Spinal cord (tissue), 9 donors: ENCODE measurements at regions not wholly inside any gene's neighbourhood (a gene's known extent, or its start where the extent isn't known, plus 50 kb on each side); places are given as distances from the start of the nearest gene placed in this dataset.
"Not testable (repeated sequence)": the region's sequence is repeated elsewhere in the genome, so short reads cannot be mapped to it uniquely, and the experiment has no call there.

ENCODE experiments used
- DNase-seq, 6 donors: peaks; one replicate each; pipeline versions ENCODE4 v3.0.0 to v3.0.0-alpha.2; 2013 to 2015; ENCODE audit warnings: low spot score in 6 of 6, low read depth in 4 of 6
- H3K27ac ChIP-seq: one replicate; pipeline ENCODE4 v1.5.1; 2013; ENCODE audit warnings: low read depth, low read length, control low read depth
- H3K27me3 ChIP-seq: one replicate; pipeline ENCODE4 v1.6.1; 2013; ENCODE audit warnings: low read length; ENCODE audit not compliant: control insufficient read depth, insufficient read depth
- H3K36me3 ChIP-seq: one replicate; pipeline ENCODE4 v1.6.1; 2013; ENCODE audit warnings: low read length; ENCODE audit not compliant: control insufficient read depth, insufficient read depth
- H3K4me1 ChIP-seq: one replicate; pipeline ENCODE4 v1.6.1; 2013; ENCODE audit warnings: low read length; ENCODE audit not compliant: control insufficient read depth, insufficient read depth
- H3K4me3 ChIP-seq: one replicate; pipeline ENCODE4 v1.5.1; 2013; ENCODE audit warnings: low read depth, low read length, control low read depth
- H3K9me3 ChIP-seq: one replicate; pipeline ENCODE4 v1.6.1; 2013; ENCODE audit warnings: low read length; ENCODE audit not compliant: control insufficient read depth, insufficient read depth
- WGBS: methylation state at CpG from one replicate; pipeline ENCODE4 v1.1.5; 2013; ENCODE audit warnings: missing lambda C conversion rate; ENCODE audit not compliant: insufficient coverage; 5-methylcytosine and 5-hydroxymethylcytosine counted together
- donor health status: healthy.

DNA sequence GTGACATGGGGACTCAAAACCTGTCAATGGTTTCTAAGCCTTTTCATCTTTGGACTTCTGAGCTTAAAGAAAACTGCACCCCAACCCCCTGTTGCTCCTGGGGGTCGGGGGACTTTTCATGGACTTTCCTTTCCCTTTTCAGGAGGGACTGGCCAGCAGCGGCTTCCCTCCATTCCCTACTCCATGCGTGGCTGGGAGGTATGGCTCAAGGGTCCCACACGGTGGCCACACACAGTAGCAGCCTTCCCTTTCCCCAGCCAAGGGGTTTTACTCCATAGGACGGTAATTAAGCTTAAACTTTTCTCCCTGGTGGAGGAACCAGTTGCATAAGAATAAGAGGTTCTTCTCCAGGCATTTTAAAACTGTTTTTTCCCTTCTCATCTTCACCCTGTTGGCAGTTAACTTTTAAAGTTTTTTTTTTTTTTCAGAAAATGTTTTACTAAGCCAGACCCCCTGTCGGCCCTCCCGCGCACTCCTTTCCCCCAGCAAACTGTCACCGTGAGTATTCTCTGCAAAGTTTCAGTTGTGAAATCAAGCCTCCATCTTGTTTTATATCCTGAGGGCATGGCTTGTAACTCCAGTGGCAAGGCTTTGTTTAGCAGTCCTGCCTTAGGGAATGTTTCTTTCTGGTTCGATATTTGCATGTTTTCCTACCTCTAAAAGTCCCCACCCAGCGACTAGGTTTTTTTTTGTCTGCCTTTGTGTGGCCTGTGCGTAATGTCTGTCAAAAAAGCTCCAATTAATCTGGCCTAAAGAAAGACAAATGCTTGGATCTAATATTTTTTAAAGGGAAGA lies 325.7 kb downstream of the TLL1 start:
- Histone ChIP-seq H3K4me1 (no peaks in the 10 kb centered on the region), H3K9me3 (no peaks in the 10 kb centered on the region), H3K27me3 (no peaks in the 10 kb centered on the region), H3K36me3 (no peaks in the 10 kb centered on the region), H3K27ac (no peak overlapping the region), H3K4me3 (no peak overlapping the region)
- 82% methylated on average over 6 of the region's 12 CpGs for WGBS
- no peak for DNase-seq

DNA sequence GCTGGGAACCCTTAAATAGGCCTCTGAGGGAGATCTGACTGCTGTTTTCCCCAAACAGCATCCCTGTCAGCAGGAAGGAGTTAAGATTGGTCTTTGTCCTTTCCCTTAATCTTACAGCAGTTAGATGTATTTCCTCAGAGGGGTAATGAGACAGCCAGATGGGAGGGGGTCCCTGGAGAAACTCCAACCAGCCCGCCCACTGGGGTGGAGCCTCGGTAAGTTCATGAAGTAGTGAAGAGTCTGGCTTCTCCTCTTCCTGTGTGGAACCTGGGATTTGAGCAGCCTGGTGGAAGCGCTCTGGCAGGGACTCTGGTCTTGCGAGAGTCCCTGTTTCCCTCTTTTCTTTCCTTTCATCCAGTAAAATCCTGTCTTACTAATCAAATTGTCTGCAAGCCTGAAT lies 330.0 kb downstream of the TLL1 start:
- Histone ChIP-seq H3K36me3 (no peaks in the 10 kb centered on the region), H3K4me3 (no peak overlapping the region), H3K27ac (no peak overlapping the region), H3K9me3 (no peaks in the 10 kb centered on the region), H3K4me1 (no peaks in the 10 kb centered on the region), H3K27me3 (no peaks in the 10 kb centered on the region)
- 86% methylated on average over 4 of the region's 4 CpGs for WGBS
- no peak for DNase-seq

DNA sequence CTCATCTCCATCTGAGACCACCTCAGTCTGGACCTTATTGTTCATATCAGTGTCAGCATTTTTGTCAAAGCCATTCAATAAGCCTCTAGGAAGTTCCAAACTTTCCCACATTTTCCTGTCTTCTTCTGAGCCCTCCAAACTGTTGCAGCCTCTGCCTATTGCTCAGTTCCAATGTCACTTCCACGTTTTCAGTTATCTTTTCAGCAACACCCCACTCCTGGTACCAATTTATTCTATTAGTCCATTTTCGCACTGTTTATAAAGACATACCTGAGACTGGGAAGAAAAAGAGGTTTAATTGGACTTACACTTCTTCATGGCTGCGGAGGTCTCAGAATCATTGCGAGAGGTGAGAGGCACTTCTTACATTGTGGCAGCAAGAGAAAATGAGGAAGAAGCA lies 339.3 kb downstream of the TLL1 start:
- WGBS = no CpG with 5 or more reads among the region's 4 CpGs
- DNase-seq, H3K36me3 ChIP-seq: not testable (repeated sequence)

DNA sequence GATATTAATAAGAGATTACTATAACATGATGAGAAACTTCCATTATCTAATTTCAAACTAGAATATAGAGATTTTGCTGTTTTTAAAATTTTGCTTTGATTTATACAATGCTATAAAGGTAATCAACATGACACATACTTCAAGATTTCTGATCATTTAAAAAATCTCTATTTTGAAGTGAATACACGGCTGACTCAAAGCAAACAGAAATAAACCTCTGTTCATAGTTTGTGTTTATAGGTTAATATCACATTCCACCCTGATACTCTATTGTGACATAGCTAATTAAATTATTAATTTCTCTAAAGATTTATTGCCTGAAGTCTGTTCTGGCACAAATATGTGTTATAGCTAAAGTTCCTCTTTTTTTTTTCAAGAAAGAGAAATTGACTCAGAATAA lies 349.2 kb downstream of the TLL1 start:
- H3K27ac ChIP-seq = no peak overlapping the region
- H3K36me3 ChIP-seq = no peaks in the 10 kb centered on the region
- H3K9me3 ChIP-seq = no peaks in the 10 kb centered on the region
- no peak overlapping the region for H3K4me3 ChIP-seq
- no CpG with 5 or more reads among the region's 1 CpG for WGBS
- no peaks in the 10 kb centered on the region for H3K4me1 ChIP-seq
- H3K27me3 ChIP-seq = no peaks in the 10 kb centered on the region
- DNase-seq = no peak

More for the DNA sequence above, 339.3 kb downstream of the TLL1 start:
- H3K9me3 ChIP-seq = peaks cover 10% of the 10 kb centered on the region
- not testable (repeated sequence) for H3K4me1 ChIP-seq, H3K27ac ChIP-seq, H3K4me3 ChIP-seq, H3K27me3 ChIP-seq

DNA sequence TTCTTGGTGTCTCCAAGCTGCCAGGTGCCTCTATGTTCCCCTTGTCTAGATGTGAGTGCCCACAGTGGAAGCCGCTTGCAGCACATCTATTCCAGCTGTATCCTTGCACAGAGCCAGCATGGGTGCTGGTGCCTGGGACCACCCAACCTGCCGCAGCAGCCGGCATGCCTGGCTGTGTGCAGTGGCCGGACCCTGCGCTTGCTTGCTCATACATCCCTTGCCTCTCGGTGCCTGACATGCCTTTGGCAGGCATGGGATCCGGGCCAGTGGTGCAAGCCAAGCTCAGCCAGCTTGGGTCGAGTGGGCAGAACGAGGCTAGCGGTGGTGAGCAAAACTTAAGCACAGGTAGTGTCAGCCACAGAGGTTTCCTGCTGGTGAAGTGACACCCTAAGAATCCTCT lies 355.1 kb downstream of the TLL1 start:
- no peaks in the 10 kb centered on the region for H3K27me3 ChIP-seq
- H3K9me3 ChIP-seq = no peaks in the 10 kb centered on the region
- no peaks in the 10 kb centered on the region for H3K36me3 ChIP-seq
- H3K27ac ChIP-seq = no peak overlapping the region
- WGBS = 99% methylated on average over 9 of the region's 10 CpGs
- H3K4me1 ChIP-seq = no peaks in the 10 kb centered on the region
- H3K4me3 ChIP-seq = no peak overlapping the region
- DNase-seq = no peak

- H3K36me3 ChIP-seq = no peaks in the 10 kb centered on the region
- H3K4me1 ChIP-seq = no peaks in the 10 kb centered on the region
- no peak for DNase-seq
- no peak overlapping the region for H3K27ac ChIP-seq
- no peak overlapping the region for H3K4me3 ChIP-seq
- 83% methylated on average over 1 of the region's 1 CpG for WGBS
- no peaks in the 10 kb centered on the region for H3K27me3 ChIP-seq
- no peaks in the 10 kb centered on the region for H3K9me3 ChIP-seq
Observed at GRCh38 chr4:166229799-166230198, 356.8 kb downstream of the TLL1 start.

- no CpG with 5 or more reads among the region's 1 CpG for WGBS
- Histone ChIP-seq H3K4me3 (no peak overlapping the region), H3K27ac (no peak overlapping the region), H3K9me3 (no peaks in the 10 kb centered on the region), H3K4me1 (no peaks in the 10 kb centered on the region), H3K36me3 (no peaks in the 10 kb centered on the region), H3K27me3 (no peaks in the 10 kb centered on the region)
- no peak for DNase-seq
Observed at GRCh38 chr4:166230841-166231240, 357.8 kb downstream of the TLL1 start.

GRCh38 chr4:166239354-166239753 lies 366.3 kb downstream of the TLL1 start:
- Histone ChIP-seq H3K9me3 (no peaks in the 10 kb centered on the region), H3K27ac (no peak overlapping the region), H3K4me3 (no peak overlapping the region), H3K27me3 (no peaks in the 10 kb centered on the region), H3K36me3 (no peaks in the 10 kb centered on the region), H3K4me1 (no peaks in the 10 kb centered on the region)
- no CpG with 5 or more reads among the region's 4 CpGs for WGBS
- DNase-seq = no peak

DNA sequence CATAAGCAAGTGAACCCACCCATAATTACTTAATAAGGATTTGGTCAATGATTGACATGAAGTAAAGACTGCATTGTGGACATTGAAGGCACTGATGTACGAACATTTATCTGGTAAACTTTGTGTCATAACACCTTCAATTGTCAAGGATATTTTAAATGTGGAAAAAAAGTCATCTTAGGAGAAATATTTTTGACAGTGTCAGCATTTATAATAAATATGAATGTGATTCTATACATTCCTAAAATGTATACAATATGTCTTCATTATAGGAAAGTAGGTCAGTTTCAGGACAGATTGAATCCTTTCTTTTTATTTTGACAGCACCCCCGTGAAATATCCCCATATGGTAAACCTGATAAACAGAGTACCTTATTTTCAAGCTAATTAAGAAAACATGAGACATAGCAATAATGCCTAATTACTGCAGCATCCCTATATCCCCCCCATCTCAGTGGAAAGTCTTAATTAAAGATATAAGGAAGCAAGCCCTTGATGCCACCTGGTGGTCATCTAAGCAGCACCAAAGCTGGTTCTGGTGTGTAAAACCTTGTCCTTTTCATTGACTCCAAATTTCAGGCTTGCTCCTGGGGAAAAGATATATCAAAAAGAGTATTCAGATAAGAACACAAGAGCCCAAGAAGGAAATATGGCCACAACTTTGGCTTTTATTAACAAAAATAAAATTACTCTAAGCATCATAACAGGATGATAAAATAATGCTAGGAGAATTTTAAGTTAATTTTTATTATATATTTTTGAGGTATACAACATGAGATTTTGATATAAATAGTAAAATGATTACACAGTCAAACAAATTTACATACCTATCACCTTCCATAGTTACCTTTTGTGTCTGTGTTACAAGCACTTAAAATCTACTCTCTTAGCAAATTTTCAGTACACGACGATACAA lies 379.7 kb downstream of the TLL1 start:
- Histone ChIP-seq H3K4me1 (no peaks in the 10 kb centered on the region), H3K4me3 (no peak overlapping the region), H3K27ac (no peak overlapping the region), H3K36me3 (no peaks in the 10 kb centered on the region), H3K9me3 (no peaks in the 10 kb centered on the region), H3K27me3 (no peaks in the 10 kb centered on the region)
- 100% methylated on average over 2 of the region's 4 CpGs for WGBS
- peak in 1 of 6 donors; percentile 7 for DNase-seq
